C4-2B (cell line): ENCODE measurements at regions not wholly inside any gene's neighbourhood (a gene's known extent, or its start where the extent isn't known, plus 50 kb on each side); places are given as distances from the start of the nearest gene placed in this dataset.

Experiments used
- ZFX ChIP-seq: fragments of 450-650 bp; IDR thresholded peaks from 2 replicates; pipeline ENCODE4 v1.6.1; 2017
- TF ChIP-seq, protein P1 (sequence below): fragments of 450-650 bp; conservative IDR thresholded peaks from 2 replicates; pipeline ENCODE4 v1.5.1; 2017; ENCODE audit warnings: mild to moderate bottlenecking

DNA sequence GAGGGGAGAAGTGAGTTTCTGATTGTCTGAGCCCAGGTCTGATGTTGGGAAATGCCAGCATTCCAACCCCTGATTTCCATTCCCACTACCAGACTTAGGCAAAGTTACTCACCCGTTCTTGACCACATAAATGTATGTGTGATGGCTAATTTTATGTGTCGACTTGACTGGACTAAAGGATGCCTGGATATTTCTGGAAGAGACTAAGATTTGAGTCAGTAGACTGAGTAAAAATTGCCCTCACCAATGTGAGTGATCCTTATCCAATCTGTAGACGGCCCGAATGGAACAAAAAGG lies 95.8 kb upstream of the TAB2 start:
- TF ChIP-seq ZFX = no peak
- TF ChIP-seq, protein P1, sequence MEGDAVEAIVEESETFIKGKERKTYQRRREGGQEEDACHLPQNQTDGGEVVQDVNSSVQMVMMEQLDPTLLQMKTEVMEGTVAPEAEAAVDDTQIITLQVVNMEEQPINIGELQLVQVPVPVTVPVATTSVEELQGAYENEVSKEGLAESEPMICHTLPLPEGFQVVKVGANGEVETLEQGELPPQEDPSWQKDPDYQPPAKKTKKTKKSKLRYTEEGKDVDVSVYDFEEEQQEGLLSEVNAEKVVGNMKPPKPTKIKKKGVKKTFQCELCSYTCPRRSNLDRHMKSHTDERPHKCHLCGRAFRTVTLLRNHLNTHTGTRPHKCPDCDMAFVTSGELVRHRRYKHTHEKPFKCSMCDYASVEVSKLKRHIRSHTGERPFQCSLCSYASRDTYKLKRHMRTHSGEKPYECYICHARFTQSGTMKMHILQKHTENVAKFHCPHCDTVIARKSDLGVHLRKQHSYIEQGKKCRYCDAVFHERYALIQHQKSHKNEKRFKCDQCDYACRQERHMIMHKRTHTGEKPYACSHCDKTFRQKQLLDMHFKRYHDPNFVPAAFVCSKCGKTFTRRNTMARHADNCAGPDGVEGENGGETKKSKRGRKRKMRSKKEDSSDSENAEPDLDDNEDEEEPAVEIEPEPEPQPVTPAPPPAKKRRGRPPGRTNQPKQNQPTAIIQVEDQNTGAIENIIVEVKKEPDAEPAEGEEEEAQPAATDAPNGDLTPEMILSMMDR = no peak
